ENCODE measurements at regions not wholly inside any gene's neighbourhood (a gene's known extent, or its start where the extent isn't known, plus 50 kb on each side); places are given as distances from the start of the nearest gene placed in this dataset.

GRCh38 chr3:46090161-46090591 is 62.9 kb upstream of the XCR1 start:
- no peak for DNase-seq (ENCODE audit: low read depth)

GRCh38 chr3:46089237-46090011 is 62.1 kb upstream of the XCR1 start:
- DNase-seq (ENCODE audit: low read depth): no peak

- DNase-seq (ENCODE audit: low read depth): no peak
These were observed 60.6 kb upstream of the XCR1 start for GRCh38 chr3:46087871-46088270.

- no peak for DNase-seq (ENCODE audit: low read depth)
These were observed 59.7 kb upstream of the XCR1 start for GRCh38 chr3:46086986-46087385.

GRCh38 chr3:46086083-46086437 is 58.8 kb upstream of the XCR1 start:
- no peak for DNase-seq (ENCODE audit: low read depth)

GRCh38 chr3:46085421-46086082 is 58.3 kb upstream of the XCR1 start:
- no peak for DNase-seq (ENCODE audit: low read depth)

- DNase-seq (ENCODE audit: low read depth): no peak
These were observed 56.7 kb upstream of the XCR1 start for GRCh38 chr3:46083956-46084355.

GRCh38 chr3:46082849-46083248 is 55.6 kb upstream of the XCR1 start:
- no peak for DNase-seq (ENCODE audit: low read depth)

GRCh38 chr3:46082021-46082420 is 54.7 kb upstream of the XCR1 start:
- no peak for DNase-seq (ENCODE audit: low read depth)

GRCh38 chr3:46080969-46081345 is 53.7 kb upstream of the XCR1 start:
- DNase-seq (ENCODE audit: low read depth): no peak

GRCh38 chr3:46080124-46080968 is 53.1 kb upstream of the XCR1 start:
- no peak for DNase-seq (ENCODE audit: low read depth)

- DNase-seq (ENCODE audit: low read depth): peak; percentile 72
These were observed 51.6 kb upstream of the XCR1 start for GRCh38 chr3:46078712-46079400.
